Esophagus muscularis mucosa (tissue), 4 donors: ENCODE measurements at regions not wholly inside any gene's neighbourhood (a gene's known extent, or its start where the extent isn't known, plus 50 kb on each side); places are given as distances from the start of the nearest gene placed in this dataset.

ENCODE experiments used
- EP300 ChIP-seq: sonication (generic); formaldehyde crosslinking; IDR thresholded peaks from one replicate; pipeline ENCODE4 v1.6.1; 2017; ENCODE audit warnings: antibody characterized with exemption
- POLR2A ChIP-seq: fragments of 450-650 bp; IDR thresholded peaks from one replicate; pipeline ENCODE4 v1.6.1; 2017; ENCODE audit warnings: antibody characterized with exemption, moderate library complexity, mild to moderate bottlenecking, low read depth
- POLR2AphosphoS5 ChIP-seq, 2 donors: sonication (generic); formaldehyde crosslinking; IDR thresholded peaks; one replicate each; pipeline ENCODE4 v1.6.1; 2017; ENCODE audit warnings: antibody characterized with exemption in 2 of 2
- TF ChIP-seq, protein P1 (sequence below), 3 experiments: fragments of 200-600 bp in 2 of 3; fragments of 450-650 bp in 1 of 3; sonication (generic) in 2 of 3; IDR thresholded peaks; one replicate each; pipeline ENCODE4 v1.5.1; 2017 to 2019; ENCODE audit warnings: antibody characterized with exemption in 3 of 3, mild to moderate bottlenecking in 2 of 3, moderate library complexity in 1 of 3

DNA sequence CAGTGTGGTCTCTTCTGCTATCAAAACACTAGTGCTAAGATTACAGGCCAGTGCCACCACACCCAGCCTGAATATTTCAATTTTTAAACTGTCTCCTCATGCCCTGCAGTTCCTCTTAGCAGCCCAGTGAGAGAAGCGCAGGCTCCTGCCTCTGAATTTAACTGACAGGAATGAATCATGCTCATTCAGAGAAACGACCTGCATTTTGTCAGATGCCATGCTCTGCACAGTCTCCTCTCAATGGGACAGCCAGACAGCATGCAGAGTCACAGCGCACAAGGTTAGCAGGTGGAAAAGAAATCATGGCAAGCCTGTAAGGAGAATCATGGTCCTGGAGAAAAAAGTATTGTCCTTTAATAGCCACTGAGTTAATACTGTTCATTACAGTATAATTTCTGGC, 691.0 kb upstream of the SEL1L start:
- TF ChIP-seq POLR2A (no peak), POLR2AphosphoS5 (IDR thresholded peaks at IDR 0.05) (no peak), EP300 (no peak)
- TF ChIP-seq, protein P1, sequence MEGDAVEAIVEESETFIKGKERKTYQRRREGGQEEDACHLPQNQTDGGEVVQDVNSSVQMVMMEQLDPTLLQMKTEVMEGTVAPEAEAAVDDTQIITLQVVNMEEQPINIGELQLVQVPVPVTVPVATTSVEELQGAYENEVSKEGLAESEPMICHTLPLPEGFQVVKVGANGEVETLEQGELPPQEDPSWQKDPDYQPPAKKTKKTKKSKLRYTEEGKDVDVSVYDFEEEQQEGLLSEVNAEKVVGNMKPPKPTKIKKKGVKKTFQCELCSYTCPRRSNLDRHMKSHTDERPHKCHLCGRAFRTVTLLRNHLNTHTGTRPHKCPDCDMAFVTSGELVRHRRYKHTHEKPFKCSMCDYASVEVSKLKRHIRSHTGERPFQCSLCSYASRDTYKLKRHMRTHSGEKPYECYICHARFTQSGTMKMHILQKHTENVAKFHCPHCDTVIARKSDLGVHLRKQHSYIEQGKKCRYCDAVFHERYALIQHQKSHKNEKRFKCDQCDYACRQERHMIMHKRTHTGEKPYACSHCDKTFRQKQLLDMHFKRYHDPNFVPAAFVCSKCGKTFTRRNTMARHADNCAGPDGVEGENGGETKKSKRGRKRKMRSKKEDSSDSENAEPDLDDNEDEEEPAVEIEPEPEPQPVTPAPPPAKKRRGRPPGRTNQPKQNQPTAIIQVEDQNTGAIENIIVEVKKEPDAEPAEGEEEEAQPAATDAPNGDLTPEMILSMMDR (IDR thresholded peaks at IDR 0.05) = no peak
